Skin epidermis (tissue), 12 donors: ENCODE measurements at regions not wholly inside any gene's neighbourhood (a gene's known extent, or its start where the extent isn't known, plus 50 kb on each side); places are given as distances from the start of the nearest gene placed in this dataset.

Experiments
- H3K27ac ChIP-seq, 21 experiments: fragments of 200-600 bp; sonication (generic) in 11 of 21; one replicate each; pipeline ENCODE4 v1.5.0; 2020; ENCODE audit warnings: mild to moderate bottlenecking in 3 of 21, inconsistent platforms in 2 of 21, moderate library complexity in 2 of 21
- H3K4me3 ChIP-seq, 7 experiments: fragments of 200-600 bp; sonication (generic) in 2 of 7; one replicate each; pipeline ENCODE4 v1.5.0; 2020; ENCODE audit warnings: inconsistent platforms in 2 of 7, mild to moderate bottlenecking in 2 of 7, moderate library complexity in 1 of 7

DNA sequence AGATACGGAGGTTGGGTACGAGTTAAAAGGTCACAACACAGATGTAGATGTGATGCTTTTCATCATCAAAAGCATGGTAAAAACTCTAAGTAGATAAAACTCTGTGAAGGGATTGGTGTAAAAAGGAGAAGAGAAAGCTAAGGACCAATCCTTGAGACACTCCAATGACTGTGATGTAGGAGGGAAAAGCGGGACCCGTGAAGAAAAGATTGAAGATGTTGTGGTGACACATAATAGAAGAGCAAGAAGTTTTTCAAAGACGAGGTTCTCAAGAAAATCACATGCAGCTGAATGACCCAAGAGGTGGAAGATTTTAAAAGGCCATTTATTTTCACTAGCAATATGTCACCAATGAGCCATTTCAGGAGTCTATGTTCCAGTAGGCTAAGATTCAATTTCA lies 179.5 kb downstream of the MRPL39 start:
- no peak overlapping the region for H3K4me3 ChIP-seq

GRCh38 chr21:25426580-25426979 lies 180.7 kb downstream of the MRPL39 start:
- no peak overlapping the region for H3K4me3 ChIP-seq
- H3K27ac ChIP-seq, result no peak overlapping the region

More for the DNA sequence above, 179.5 kb downstream of the MRPL39 start:
- H3K27ac ChIP-seq, result no peak overlapping the region

GRCh38 chr21:25425156-25425555 lies 182.1 kb downstream of the MRPL39 start:
- no peak overlapping the region for H3K4me3 ChIP-seq
- no peak overlapping the region for H3K27ac ChIP-seq

DNA sequence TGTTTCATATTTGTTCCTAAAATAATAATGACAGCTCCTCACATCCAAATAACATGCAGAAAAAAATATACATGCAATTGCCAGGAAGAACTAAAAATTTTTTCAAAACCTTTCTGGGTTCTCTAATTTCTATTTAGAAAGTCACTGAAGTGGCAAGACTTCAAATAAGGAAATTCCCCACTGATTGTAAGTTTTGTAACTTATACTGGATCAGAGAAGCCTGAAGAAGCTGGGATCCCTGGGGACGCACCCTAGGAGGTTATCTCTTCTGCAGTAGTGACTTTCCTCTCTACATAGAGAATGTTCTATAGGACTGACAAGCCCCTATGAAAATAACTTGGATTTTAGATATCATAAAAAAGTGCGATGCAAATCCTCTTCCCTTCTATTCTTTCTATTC lies 182.6 kb downstream of the MRPL39 start:
- no peak overlapping the region for H3K4me3 ChIP-seq
- H3K27ac ChIP-seq, result no peak overlapping the region

GRCh38 chr21:25424048-25424447 lies 183.2 kb downstream of the MRPL39 start:
- no peak overlapping the region for H3K4me3 ChIP-seq

DNA sequence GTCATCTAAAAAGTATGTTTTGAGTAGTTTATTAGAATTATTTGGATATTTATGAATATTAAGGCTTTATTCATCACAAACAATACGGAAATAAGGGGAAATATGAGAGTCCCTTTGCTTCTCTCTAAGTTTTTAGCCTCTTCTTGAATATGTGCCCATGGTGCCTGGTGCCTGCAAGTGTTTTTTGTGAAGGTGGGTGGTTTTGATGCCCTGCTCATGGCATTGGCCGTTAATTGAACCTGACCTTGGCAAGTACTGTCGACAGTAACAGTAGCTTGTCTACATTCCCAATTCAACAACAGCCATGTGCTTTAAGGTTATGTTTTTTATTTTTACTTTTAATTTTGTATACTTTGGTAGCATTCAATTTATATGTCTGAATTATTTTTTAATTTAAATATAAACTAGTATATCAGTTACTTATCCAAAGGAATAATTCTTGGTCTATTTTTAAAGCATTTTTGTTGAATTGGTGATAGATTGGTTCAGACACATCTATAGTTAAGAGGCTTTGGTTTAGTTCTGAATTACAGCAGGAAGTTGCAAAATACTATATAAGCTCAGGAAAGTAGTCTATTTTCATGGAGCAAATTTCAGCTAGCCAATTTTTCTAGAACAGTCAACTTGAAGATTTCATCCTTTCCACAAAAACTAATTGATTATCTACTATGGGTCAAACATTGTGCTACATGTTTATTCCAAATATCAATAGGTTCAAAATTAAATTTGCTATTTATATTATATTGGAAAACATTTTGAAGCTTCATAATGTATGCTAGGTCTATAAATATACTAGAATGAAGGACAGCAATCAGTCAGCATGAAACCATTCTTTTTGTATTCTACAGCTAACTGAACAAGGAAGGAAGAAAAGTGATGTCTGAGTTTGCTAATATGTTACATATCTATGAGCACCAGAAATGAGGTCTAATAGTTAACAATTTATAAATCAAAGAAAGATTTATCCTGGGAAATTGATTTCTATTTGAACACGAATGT lies 184.4 kb downstream of the MRPL39 start:
- Histone ChIP-seq H3K27ac (no peak overlapping the region), H3K4me3 (no peak overlapping the region)

More at GRCh38 chr21:25424048-25424447, 183.2 kb downstream of the MRPL39 start:
- H3K27ac ChIP-seq, result no peak overlapping the region

GRCh38 chr21:25421321-25422028 lies 185.8 kb downstream of the MRPL39 start:
- no peak overlapping the region for H3K4me3 ChIP-seq
- H3K27ac ChIP-seq, result peak overlapping the region in 3 of 21 experiments; percentile 9 to 51 (median 24)

- Histone ChIP-seq H3K27ac (peak overlapping the region in 3 of 21 experiments; percentile 9 to 51 (median 24)), H3K4me3 (no peak overlapping the region)
Measured at GRCh38 chr21:25420831-25421230, 186.4 kb downstream of the MRPL39 start.

DNA sequence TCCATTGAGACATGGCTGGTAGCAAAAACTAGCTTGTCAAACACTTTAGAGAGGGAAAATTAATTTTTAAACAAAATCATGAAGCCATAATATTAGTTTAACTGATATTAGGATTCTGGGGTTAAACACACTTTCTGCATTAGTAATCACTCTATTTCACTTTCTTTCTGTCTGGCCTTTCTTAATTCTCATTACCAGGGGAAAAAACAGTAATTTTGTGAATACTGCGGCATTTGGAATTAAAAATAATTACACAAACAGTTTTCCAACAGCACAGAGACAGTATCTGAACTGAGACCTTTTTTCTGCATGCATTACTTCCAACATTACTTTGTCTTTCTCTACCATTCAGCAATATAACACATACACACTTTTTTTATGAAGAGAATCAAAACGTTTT lies 190.6 kb downstream of the MRPL39 start:
- H3K4me3 ChIP-seq, result no peak overlapping the region
- no peak overlapping the region for H3K27ac ChIP-seq

GRCh38 chr21:25412100-25412499 lies 195.2 kb downstream of the MRPL39 start:
- H3K4me3 ChIP-seq, result no peak overlapping the region
- H3K27ac ChIP-seq, result no peak overlapping the region

DNA sequence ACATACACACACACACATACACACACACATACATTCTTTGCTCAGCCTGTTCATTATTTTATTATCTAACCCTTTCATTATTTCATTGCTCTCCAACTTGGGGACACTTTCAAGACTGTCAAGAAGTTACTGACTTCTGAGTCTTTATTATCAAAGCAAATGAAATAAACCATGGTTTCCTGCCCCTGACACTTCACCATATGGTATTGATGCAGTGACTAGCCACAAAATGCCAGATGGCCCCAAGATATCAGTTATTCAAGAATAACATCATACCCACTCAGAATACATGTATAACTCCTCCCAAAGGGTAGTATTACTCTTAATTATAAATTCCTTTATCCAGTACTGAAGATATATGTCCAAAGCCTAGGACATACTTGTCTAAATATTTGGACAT lies 197.3 kb downstream of the MRPL39 start:
- H3K27ac ChIP-seq, result no peak overlapping the region
- no peak overlapping the region for H3K4me3 ChIP-seq

DNA sequence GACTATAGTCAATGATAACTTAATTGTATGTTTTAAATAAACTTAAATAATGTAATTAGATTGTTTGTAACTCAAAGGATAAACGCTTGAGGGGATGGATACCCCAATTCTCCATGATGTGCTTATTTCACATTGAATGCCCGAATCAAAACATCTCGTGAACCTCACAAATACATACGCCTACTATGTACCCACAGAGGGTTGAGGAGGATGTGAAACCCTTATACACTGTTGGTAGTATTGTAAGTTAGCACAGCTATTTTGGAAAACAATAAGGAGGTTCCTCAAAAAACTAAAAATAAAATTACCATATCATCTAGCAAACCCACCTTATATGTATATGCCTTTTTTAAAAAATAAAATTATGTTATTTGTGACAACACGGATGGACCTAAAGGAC lies 198.6 kb downstream of the MRPL39 start:
- no peak overlapping the region for H3K27ac ChIP-seq
- no peak overlapping the region for H3K4me3 ChIP-seq

- peak overlapping the region in 1 of 21 experiments; percentile 4 for H3K27ac ChIP-seq
- H3K4me3 ChIP-seq, result no peak overlapping the region
Measured at GRCh38 chr21:25406887-25407579, 200.2 kb downstream of the MRPL39 start.

GRCh38 chr21:25405984-25406383 lies 201.3 kb downstream of the MRPL39 start:
- Histone ChIP-seq H3K27ac (no peak overlapping the region), H3K4me3 (no peak overlapping the region)

DNA sequence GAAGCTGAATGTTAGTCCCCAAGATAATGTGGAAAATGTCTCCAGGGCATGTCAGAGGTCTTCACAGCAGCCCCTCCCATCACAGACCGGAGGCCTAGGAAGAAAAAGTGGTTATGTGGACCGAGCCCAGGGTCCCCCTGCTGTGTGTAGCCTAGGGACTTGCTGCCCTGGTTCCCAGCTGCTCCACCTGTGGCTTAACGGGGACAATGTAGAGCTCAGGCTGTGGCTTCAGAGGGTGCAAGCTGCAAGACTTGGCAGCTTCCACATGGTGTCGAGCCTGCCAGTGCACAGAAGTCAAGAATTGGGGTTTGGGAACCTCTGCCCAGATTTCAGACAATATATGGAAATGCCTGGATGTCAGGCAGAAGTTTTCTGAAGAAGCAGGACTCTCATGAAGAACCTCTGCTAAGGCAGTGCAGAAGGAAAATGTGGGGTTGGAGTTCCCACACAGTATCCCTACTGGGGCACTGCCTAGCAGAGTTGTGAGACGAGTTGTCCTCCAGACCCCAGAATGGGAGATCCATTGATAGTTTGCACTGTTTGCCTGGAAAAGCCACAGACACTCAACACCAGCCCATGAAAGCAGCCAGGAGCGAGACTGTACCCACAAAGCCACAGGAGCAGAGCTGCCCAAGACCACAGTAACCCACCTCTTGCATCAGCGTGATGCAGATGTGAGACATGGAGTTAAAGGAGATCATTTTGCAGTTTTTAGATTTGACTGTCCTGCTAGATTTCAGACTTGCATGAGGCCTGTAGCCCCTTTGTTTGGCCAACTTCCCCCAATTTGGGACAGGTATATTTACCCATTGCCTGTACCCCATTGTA lies 204.9 kb downstream of the MRPL39 start:
- H3K27ac ChIP-seq, result no peak overlapping the region
- no peak overlapping the region for H3K4me3 ChIP-seq

DNA sequence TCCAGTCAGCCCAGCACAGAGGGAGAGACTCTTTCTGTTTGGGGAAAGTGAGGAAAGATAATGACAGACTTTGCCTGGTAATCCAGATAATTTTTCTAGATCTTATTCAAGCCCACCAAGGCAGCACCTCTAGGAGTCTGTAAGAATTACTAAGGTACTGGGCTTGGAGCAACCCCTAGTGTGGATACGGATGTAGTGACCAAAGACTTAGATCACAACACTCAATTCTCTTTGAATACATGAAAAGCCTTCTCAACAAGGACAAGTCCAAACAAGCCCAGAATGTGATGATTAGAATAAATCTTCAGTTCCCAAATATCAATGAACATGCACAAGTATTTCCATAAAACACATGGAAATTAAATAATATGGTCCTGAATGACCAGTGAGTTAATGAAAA lies 206.9 kb downstream of the MRPL39 start:
- no peak overlapping the region for H3K4me3 ChIP-seq
- no peak overlapping the region for H3K27ac ChIP-seq

DNA sequence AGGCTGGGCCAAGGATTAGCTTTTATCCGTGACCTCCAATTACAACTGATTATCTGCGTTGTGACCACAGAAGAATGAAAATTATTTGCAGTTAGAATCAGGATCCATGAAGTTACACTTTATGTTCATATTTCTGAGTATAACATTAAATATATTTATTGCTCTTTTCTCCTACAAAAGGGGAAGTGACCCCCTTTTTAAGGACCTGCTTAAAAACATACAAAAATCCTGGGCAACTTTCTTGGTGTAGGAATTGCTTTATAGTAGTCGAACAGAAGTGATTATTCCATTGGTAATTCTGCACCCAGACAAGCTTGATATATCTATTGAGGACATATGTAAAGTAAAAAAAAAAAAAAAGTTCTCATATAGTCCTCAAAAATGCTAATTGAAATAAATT lies 208.7 kb downstream of the MRPL39 start:
- Histone ChIP-seq H3K4me3 (no peak overlapping the region), H3K27ac (no peak overlapping the region)

DNA sequence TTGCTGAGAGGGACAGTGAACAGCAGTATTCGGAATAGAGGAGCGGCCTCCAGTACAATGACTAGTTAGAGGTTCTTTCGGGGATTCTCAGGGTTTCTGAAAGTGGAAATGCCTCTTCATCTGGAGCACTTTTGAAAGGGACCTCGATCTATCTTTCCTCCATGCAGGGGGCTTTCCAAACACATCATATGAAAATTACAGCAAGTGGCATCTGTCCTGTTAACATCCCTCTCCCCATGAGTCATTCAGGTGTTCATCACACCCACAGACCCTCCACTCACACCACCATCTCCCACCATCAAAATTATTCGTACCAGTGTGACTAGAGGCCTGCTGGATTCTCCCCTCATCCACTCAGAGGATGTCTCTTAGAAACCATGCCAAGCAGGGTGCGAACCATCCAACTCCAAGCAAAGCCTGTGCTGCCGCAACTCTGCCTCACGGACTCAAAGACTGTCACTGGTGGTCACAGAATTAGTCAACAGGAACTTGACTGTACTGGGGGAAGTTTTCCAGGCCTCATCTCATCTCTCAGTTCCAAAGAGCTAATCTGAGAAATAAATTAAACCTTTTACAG lies 211.1 kb downstream of the MRPL39 start:
- H3K27ac ChIP-seq, result no peak overlapping the region
- no peak overlapping the region for H3K4me3 ChIP-seq

DNA sequence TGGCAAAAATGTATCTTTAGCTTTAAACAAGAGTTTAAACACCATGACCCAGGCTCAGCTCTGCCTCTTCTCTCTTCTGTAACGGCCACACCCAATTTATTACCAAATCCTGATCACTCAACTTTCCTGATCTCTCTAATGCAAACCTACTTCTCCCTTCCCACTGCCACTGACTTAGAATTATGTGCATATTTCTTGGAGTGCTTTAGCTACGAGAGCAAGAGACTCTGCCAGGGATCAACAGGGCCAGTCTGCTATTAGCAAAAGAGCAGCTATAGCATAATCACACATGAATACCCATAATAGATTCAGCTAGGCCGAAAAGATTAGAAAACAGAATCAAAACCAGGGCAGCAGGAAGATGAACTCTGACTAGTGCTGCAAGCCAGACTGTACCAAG lies 215.5 kb downstream of the MRPL39 start:
- no peak overlapping the region for H3K27ac ChIP-seq
- H3K4me3 ChIP-seq, result no peak overlapping the region
